ENCODE measurements at regions not wholly inside any gene's neighbourhood (a gene's known extent, or its start where the extent isn't known, plus 50 kb on each side); places are given as distances from the start of the nearest gene placed in this dataset.

- TF ChIP-seq CTCF (IDR thresholded peaks at IDR 0.05; ENCODE audit: insufficient read depth, low read length, poor library complexity, severe bottlenecking), result no peak
- no peak for TF ChIP-seq EZH2phosphoT487 (conservative IDR thresholded peaks at IDR 0.05; ENCODE audit: low read length)
These were observed 217.8 kb downstream of the SHQ1 start for GRCh38 chr3:72630327-72630968.

Data from SU-DHL-6 (cell line).